GM19351 (cell line): ENCODE measurements at regions not wholly inside any gene's neighbourhood (a gene's known extent, or its start where the extent isn't known, plus 50 kb on each side); places are given as distances from the start of the nearest gene placed in this dataset.
"Not testable (repeated sequence)": the region's sequence is repeated elsewhere in the genome, so short reads cannot be mapped to it uniquely, and the experiment has no call there.

ENCODE experiments used
- ATAC-seq: cut with Tn5 transposase; IDR thresholded peaks from one replicate; pipeline ENCODE4 v1.9.1; 2021; ENCODE audit warnings: mild to moderate bottlenecking, moderate library complexity; ENCODE audit not compliant: unreplicated experiment

DNA sequence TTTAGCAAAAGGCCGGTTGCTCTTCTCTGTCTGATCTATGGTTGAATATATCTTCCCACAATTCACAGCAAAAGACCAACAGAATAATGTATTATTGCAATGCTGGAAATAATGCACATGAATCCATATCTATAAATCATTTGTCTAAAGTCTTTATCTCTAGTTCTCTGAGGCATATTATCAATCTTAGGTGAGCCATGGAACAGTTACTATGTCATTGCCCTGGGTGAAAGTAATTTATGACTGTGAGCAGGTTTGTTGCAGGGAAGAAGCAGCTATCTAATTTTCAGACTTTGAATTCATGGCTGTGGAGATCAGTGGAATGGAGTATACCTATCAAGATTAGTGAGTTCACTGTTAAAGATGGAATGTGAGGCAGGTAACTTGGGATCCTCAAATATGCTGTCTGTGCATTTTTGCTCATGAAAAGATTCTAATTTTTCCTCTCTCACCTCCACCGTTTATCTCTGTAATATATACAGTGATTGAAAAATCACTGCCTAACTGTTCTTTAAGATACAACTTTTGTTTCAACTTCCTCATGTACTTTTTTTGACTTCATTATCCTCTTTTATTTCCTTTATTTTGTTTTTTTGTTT, 256.8 kb upstream of the ARSJ start:
- ATAC-seq: no peak

GRCh38 chr4:114237997-114238396, 258.6 kb upstream of the ARSJ start:
- no peak for ATAC-seq

- no peak for ATAC-seq
Measured at GRCh38 chr4:114249561-114249960, 270.1 kb upstream of the ARSJ start.

GRCh38 chr4:114249976-114250375, 270.5 kb upstream of the ARSJ start:
- ATAC-seq: no peak

DNA sequence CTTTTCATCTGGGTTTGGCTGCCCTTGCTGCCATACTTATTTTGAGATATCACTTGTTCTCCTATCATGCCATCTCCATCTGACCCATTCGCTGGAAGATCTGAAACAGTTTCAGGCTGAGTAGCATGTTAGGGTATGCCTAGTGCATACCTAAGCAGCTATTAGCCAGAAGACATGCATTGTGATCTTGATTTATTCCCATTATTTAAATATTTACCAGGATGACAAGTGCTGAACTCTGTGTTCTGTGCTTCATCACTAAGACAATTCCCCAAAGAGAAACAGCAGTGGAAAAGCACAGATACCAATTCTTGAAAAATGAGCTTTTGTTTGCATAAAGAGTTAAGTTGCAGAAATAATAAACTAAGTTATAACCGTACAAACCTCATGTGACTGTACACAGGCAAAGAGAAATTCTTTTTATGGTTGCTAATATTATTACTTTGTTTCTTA, 271.0 kb upstream of the ARSJ start:
- no peak for ATAC-seq

DNA sequence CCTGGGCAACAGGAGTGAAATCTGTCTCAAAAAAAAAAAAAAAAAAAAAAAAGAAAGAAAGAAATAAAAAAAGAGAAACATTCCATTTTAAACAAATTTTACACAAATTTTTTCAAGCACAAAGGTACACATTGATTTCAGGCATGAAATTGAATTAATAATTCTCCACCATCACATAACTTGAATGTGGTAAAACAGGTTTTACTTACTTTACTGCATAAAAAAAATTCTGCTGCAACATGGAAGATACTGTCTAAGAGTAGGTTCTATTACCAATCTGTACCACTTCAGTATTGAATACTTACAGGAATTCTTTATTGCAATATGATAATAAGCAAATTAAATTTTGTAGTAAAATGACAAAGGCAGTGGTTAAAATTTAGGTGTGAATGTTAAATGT, 271.6 kb upstream of the ARSJ start:
- ATAC-seq: no peak

GRCh38 chr4:114252499-114252898, 273.1 kb upstream of the ARSJ start:
- ATAC-seq: no peak

DNA sequence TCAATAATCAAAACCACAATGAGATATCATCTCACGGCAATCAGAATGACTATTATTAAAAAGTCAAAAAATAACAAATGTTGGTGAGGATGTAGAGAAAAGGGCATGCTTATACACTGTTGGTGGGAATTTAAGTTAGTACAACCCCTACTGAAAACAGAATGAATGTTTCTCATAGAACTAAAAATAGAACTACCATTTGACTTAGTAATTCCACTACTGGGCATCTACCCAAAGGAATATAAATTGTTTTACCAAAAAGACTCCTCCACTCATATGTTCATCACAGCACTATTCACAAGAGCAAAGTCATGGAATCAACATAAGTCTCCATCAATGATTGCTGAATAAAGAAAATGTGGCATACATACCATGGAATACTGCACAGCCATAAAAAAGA, 278.1 kb upstream of the ARSJ start:
- ATAC-seq: no peak

DNA sequence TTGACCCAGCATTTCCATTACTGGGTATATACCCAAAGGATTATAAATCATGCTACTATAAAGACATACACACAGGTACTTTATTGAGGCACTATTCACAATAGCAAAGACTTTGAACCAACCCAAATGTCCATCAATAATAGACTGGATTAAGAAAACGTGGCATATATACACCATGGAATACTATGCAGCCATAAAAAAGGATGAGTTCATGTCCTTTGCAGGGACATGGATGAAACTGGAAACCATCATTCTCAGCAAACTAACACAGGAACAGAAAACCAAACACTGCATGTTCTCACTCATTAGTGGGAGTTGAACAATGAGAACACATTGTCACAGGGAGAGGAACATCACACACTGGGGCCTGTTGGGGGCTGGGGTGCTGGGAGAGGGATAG, 283.0 kb upstream of the ARSJ start:
- ATAC-seq: not testable (repeated sequence)

- no peak for ATAC-seq
Measured at GRCh38 chr4:114263233-114263632, 283.8 kb upstream of the ARSJ start.

DNA sequence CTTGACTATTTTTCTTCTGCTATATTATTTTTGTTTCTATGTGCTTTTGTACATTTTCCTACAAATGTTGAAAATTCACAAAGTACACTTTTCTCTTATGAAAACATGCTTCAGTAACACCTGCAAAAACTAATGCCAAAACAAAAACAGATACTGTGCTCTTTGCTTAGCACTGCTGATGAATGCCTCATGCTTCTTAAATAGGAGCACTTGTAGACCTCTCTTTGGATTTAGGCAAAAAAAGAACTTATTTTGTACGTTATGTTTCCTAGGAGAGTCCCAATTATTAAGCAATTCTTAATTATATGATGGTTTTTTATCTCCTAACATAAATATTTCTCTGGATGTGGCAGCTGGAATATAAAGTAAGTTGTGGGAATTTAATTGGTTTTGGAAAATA, 285.0 kb upstream of the ARSJ start:
- ATAC-seq: no peak

GRCh38 chr4:114264877-114265291, 285.4 kb upstream of the ARSJ start:
- ATAC-seq: no peak

DNA sequence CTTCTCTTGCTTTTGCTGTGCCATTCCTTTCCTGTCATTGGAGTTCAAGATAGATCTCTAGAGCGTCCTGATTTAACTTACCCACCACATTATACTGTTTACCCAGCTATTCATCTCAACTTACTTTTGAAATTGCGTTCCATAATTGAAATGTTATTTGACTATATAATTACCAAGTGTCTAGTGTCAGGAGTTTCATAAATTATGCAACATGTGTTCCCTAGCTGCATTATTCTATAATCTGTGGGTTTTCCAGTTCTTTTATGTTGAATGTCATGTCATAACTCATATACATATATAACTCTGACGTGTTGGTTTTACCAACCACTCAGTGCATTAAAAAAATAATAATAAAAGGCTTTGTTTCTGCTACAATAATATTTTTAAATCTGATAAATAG, 285.9 kb upstream of the ARSJ start:
- no peak for ATAC-seq

DNA sequence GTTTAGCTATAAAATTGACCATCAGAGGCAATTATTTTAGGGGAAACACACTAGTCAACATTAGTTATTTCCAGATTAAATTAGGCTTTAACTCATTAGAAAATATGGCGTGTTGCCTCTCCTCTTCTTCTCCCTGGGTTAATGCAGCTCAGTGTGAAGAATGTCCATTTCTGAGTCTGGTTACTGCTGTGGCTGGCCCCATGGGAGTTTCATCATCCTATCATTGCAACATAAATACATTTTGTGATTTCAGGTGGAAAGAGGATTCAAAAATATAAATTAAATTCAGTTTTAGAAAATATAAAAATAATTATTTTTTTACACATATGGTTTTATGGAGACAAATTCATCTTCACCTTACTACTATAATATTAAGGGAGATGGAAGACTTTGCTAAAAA, 288.5 kb upstream of the ARSJ start:
- ATAC-seq: no peak

DNA sequence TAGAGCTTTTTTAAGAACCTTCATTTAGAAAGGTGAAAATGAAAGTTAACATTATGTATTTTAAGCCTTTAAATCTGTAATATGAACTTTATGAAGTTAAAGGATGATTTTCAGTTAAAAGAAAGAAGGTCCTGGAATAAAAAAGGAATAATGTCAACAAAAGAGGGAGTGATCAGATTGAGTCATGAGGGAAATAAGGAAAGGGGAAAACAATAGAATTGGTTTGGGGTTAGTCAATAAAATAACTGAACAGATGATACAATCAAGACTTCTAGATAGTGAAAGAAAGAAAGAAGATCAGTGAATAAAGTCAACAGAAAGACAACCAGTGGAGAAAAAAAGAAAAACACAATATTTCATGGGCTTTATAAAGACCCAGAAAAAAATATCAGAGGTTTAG, 291.6 kb upstream of the ARSJ start:
- no peak for ATAC-seq

- no peak for ATAC-seq
Measured at GRCh38 chr4:114272226-114272625, 292.8 kb upstream of the ARSJ start.

DNA sequence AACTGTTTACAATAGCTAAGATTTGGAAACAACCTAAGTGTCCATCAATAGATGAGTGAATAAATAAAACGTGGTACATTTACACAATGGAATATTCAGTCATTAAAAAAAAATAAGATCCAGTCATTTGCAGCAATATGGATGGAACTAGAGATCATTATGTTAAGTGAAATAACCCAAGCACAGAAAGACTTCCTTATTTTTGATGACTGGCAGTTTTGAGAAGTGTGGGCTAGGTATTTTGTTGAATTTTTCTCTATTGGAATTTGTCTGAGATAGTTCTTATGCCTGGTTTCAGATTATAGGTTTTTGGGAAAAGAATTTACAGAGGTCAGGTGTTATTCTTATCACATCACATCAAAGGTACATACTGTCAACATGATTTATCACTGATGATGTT, 293.8 kb upstream of the ARSJ start:
- ATAC-seq: no peak

DNA sequence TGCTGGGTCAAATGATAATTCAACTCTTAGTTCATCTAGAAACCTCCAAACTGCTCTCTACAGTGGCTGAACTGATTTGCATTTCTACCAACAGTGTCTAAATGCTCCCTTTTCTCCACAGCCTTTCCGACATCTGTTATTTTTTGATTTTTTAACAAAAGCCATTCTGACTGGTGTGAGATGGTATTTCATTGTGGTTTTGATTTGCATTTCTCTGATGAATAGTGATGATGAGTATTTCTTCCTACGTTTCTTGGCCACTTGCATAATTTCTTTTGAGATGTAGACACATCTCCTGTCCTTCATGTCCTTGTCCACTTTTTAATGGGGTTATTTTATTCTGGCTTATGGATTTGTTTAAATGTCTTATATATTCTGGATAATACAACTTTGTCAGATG, 298.2 kb upstream of the ARSJ start:
- ATAC-seq: no peak

DNA sequence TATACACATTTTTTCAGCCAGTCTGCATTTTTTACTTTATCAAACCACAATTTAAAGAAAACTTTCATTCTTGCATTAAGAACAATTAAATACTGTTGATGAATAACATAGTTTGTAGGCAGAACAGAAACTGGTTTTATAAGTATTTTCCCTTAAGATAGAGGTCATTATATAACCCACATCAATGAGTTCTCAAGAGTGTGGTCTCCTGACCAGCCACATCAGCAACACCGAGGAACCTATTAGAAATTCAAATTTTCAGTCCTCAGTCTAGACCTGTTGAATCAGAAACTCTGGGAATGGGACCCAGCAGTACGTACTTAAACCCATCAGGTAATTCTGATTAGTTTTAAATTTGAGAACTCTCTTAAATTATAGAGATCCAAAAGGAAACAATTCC, 299.6 kb upstream of the ARSJ start:
- no peak for ATAC-seq

DNA sequence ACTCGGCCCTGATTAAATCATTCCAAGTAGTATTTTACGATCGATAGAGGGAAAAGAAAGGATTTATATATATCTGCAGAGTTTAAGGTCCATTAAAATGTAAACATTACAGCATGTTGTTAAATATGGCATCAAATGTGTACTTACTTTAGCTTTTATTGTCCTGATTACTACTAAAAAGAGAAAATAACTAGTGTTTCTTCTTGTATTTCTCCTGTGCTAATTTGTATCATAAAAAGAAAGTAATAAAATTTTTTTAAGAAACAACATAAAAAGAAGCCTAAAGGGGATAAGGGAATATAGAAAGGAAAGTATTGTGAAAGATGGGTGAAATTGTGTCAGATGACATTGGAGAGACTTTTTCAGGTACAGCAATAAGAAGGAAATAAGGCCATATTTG, 300.3 kb upstream of the ARSJ start:
- ATAC-seq: no peak

- no peak for ATAC-seq
Measured at GRCh38 chr4:114280645-114281044, 301.2 kb upstream of the ARSJ start.

DNA sequence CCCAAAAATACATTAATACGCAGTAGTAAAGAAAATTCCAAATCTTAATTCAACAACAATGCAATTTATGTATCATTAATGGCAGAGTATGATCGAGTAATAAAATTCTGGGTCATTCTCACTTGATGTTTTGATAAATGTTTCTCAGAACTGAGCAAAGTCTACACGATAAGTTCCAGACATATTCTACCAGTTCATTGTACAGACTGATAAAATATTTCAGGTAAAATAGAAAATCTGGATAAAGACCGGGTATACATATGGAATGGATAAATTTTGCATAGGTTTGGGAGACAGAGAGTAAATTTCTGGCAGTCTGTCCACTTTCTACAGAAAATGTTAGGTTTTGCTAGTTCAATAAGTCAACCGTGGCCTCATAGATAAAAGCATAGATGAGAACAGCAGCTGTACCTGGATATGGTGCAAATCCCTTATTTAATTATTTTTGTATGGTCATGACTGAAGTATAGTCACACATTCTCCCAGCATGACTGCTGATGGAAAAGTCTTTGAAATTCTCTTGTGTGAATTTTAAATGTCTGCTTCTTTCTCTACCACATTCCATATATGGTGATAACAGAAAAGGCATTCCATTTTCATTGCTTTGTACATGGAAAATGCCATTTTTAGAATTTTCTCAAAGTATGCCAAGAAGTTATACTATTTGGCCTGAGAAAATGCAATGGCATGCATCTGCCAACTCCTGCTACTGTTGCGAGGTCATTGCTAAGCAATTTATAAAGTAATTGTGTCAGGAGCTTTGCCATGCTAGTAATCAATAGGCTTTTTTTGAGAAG, 301.9 kb upstream of the ARSJ start:
- ATAC-seq: no peak

DNA sequence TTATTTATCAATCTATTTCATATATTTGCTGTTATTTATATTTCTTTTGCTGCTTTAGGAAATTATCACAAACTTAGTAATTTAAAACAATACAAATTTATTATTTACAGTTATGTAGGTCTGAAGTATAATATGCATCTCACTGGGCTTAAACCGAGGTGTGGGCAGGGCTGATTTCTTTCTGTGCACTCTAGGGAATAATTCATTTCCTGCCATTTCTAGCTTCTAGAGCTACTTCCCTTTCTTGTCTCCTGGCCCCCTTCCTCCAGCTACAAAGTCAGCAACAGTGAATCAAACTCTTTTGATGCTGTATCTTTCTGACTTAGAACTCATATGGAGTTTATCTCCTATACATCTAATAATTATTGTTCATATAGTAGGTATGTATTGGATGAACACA, 303.5 kb upstream of the ARSJ start:
- peak; percentile 58 for ATAC-seq
